Osteoblast (primary cell): ENCODE measurements at regions not wholly inside any gene's neighbourhood (a gene's known extent, or its start where the extent isn't known, plus 50 kb on each side); places are given as distances from the start of the nearest gene placed in this dataset.
A peak's percentile ranks its signal among the peaks of the same experiment; 100 is the strongest.

Experiments
- DNase-seq: peaks from one replicate; pipeline ENCODE4 v3.0.0; 2011; ENCODE audit warnings: low spot score, mixed read lengths; ENCODE audit not compliant: insufficient read length; ENCODE audit errors: missing footprints
- H2AFZ ChIP-seq: 2 replicates; pipeline ENCODE4 v1.6.0; 2011; ENCODE audit warnings: mild to moderate bottlenecking, low read length
- H3K27ac ChIP-seq: 2 replicates; pipeline ENCODE4 v1.5.1; 2011; ENCODE audit warnings: mild to moderate bottlenecking, low read depth, low read length, moderate library complexity
- H3K27me3 ChIP-seq: 2 replicates; pipeline ENCODE4 v1.6.0; 2012; ENCODE audit warnings: mild to moderate bottlenecking, control low read depth, inconsistent platforms, low read length, moderate library complexity; ENCODE audit not compliant: insufficient read depth
- H3K36me3 ChIP-seq: 2 replicates; pipeline ENCODE4 v1.5.1; 2011; ENCODE audit warnings: mild to moderate bottlenecking, low read length, control low read depth, moderate library complexity; ENCODE audit not compliant: insufficient read depth
- H3K4me1 ChIP-seq: 2 replicates; pipeline ENCODE4 v1.5.1; 2011; ENCODE audit warnings: mild to moderate bottlenecking, low read length, control low read depth, moderate library complexity; ENCODE audit not compliant: insufficient read depth
- H3K4me2 ChIP-seq: 2 replicates; pipeline ENCODE4 v1.6.0; 2011; ENCODE audit warnings: mild to moderate bottlenecking, low read length; ENCODE audit not compliant: insufficient read depth
- H3K4me3 ChIP-seq: fragments of 200-600 bp; sonication (generic); 3 replicates; pipeline ENCODE4 v1.5.1; 2012; ENCODE audit warnings: mild to moderate bottlenecking, low read length, inconsistent platforms; ENCODE audit not compliant: insufficient read depth
- H3K79me2 ChIP-seq: 2 replicates; pipeline ENCODE4 v1.6.0; 2012; ENCODE audit warnings: mild to moderate bottlenecking, low read length, control low read depth, inconsistent platforms; ENCODE audit not compliant: insufficient read depth
- H3K9me3 ChIP-seq: 2 replicates; pipeline ENCODE4 v1.5.1; 2011; ENCODE audit warnings: low read depth, low read length, control low read depth
- H4K20me1 ChIP-seq: 2 replicates; pipeline ENCODE4 v1.6.0; 2012; ENCODE audit warnings: mild to moderate bottlenecking, low read length, control low read depth; ENCODE audit not compliant: insufficient read depth
- CTCF ChIP-seq: IDR thresholded peaks from 2 replicates; pipeline ENCODE4 v1.5.1; 2011; ENCODE audit warnings: mild to moderate bottlenecking, low read depth, low read length, moderate library complexity; ENCODE audit errors: extremely low read depth

- no peak overlapping the region for H2AFZ ChIP-seq
- H3K4me2 ChIP-seq: no peak overlapping the region
- peaks cover 38% of the 10 kb centered on the region for H3K4me1 ChIP-seq
- no peaks in the 10 kb centered on the region for H4K20me1 ChIP-seq
- no peak for TF ChIP-seq CTCF
- DNase-seq: no peak
- no peak overlapping the region for H3K4me3 ChIP-seq
- peaks cover 18% of the 10 kb centered on the region for H3K79me2 ChIP-seq
- no peaks in the 10 kb centered on the region for H3K27me3 ChIP-seq
- peaks cover 5% of the 10 kb centered on the region for H3K36me3 ChIP-seq
- H3K9me3 ChIP-seq: no peaks in the 10 kb centered on the region
- H3K27ac ChIP-seq: peak overlapping the region; percentile 86
Observed at GRCh38 chr1:215003686-215004085, 78.9 kb upstream of the KCNK2 start.

- peaks cover 38% of the 10 kb centered on the region for H3K4me1 ChIP-seq
- peaks cover 4% of the 10 kb centered on the region for H3K36me3 ChIP-seq
- no peaks in the 10 kb centered on the region for H3K27me3 ChIP-seq
- peak overlapping the region; percentile 79 for H3K27ac ChIP-seq
- H2AFZ ChIP-seq: peak overlapping the region; percentile 36
- H3K9me3 ChIP-seq: no peaks in the 10 kb centered on the region
- H3K79me2 ChIP-seq: peaks cover 24% of the 10 kb centered on the region
- no peak for TF ChIP-seq CTCF
- H3K4me2 ChIP-seq: peak overlapping the region; percentile 66
- no peaks in the 10 kb centered on the region for H4K20me1 ChIP-seq
- DNase-seq: no peak
- no peak overlapping the region for H3K4me3 ChIP-seq
Observed at GRCh38 chr1:215004121-215004827, 78.3 kb upstream of the KCNK2 start.

- Histone ChIP-seq H3K9me3 (no peaks in the 10 kb centered on the region), H3K79me2 (peaks cover 32% of the 10 kb centered on the region), H3K4me3 (peak overlapping the region; percentile 61), H2AFZ (peak overlapping the region; percentile 72), H3K4me1 (peaks cover 38% of the 10 kb centered on the region), H3K4me2 (peak overlapping the region; percentile 66), H3K36me3 (no peaks in the 10 kb centered on the region), H3K27ac (peak overlapping the region; percentile 79), H3K27me3 (no peaks in the 10 kb centered on the region), H4K20me1 (no peaks in the 10 kb centered on the region)
- no peak for TF ChIP-seq CTCF
- no peak for DNase-seq
Observed at GRCh38 chr1:215005078-215005477, 77.5 kb upstream of the KCNK2 start.

- H3K4me2 ChIP-seq: peak overlapping the region; percentile 66
- H3K9me3 ChIP-seq: no peaks in the 10 kb centered on the region
- no peaks in the 10 kb centered on the region for H3K27me3 ChIP-seq
- H4K20me1 ChIP-seq: no peaks in the 10 kb centered on the region
- no peak for TF ChIP-seq CTCF
- H3K36me3 ChIP-seq: no peaks in the 10 kb centered on the region
- peaks cover 38% of the 10 kb centered on the region for H3K4me1 ChIP-seq
- H3K4me3 ChIP-seq: peak overlapping the region; percentile 61
- peaks cover 37% of the 10 kb centered on the region for H3K79me2 ChIP-seq
- peak overlapping the region; percentile 79 for H3K27ac ChIP-seq
- DNase-seq: no peak
- H2AFZ ChIP-seq: peak overlapping the region; percentile 72
Observed at GRCh38 chr1:215005656-215006345, 76.7 kb upstream of the KCNK2 start.
